ENCODE measurements at regions not wholly inside any gene's neighbourhood (a gene's known extent, or its start where the extent isn't known, plus 50 kb on each side); places are given as distances from the start of the nearest gene placed in this dataset.

- no peak for TF ChIP-seq CTCF (IDR thresholded peaks at IDR 0.05)
- no peak for TF ChIP-seq POLR2A (IDR thresholded peaks at IDR 0.05)
- no peak for TF ChIP-seq POLR2AphosphoS5 (IDR thresholded peaks at IDR 0.05)
These were observed 110.0 kb upstream of the DACH1 start for GRCh38 chr13:71977028-71977427.
